ENCODE measurements at regions not wholly inside any gene's neighbourhood (a gene's known extent, or its start where the extent isn't known, plus 50 kb on each side); places are given as distances from the start of the nearest gene placed in this dataset.

GRCh38 chr4:79050541-79050880, 111.3 kb upstream of the PAQR3 start:
- H3K4me3 ChIP-seq (ENCODE audit: low read length), result no peak overlapping the region
- DNase-seq (ENCODE audit: low read depth), result no peak
- TF ChIP-seq CTCF (IDR thresholded peaks at IDR 0.05; ENCODE audit: insufficient read depth, low read depth, low read length, missing control alignments), result no peak

- no peak for TF ChIP-seq CTCF (IDR thresholded peaks at IDR 0.05; ENCODE audit: insufficient read depth, low read depth, low read length, missing control alignments)
- H3K4me3 ChIP-seq (ENCODE audit: low read length), result no peak overlapping the region
- no peak for DNase-seq (ENCODE audit: low read depth)
Observed at GRCh38 chr4:79049840-79050540, 110.8 kb upstream of the PAQR3 start.

GRCh38 chr4:79048878-79049277, 109.6 kb upstream of the PAQR3 start:
- no peak for TF ChIP-seq CTCF (IDR thresholded peaks at IDR 0.05; ENCODE audit: insufficient read depth, low read depth, low read length, missing control alignments)
- no peak overlapping the region for H3K4me3 ChIP-seq (ENCODE audit: low read length)
- no peak for DNase-seq (ENCODE audit: low read depth)

- no peak for TF ChIP-seq CTCF (IDR thresholded peaks at IDR 0.05; ENCODE audit: insufficient read depth, low read depth, low read length, missing control alignments)
- no peak for DNase-seq (ENCODE audit: low read depth)
- no peak overlapping the region for H3K4me3 ChIP-seq (ENCODE audit: low read length)
Observed at GRCh38 chr4:79047316-79047715, 108.1 kb upstream of the PAQR3 start.

GRCh38 chr4:79046016-79046592, 106.9 kb upstream of the PAQR3 start:
- H3K4me3 ChIP-seq (ENCODE audit: low read length), result no peak overlapping the region
- no peak for TF ChIP-seq CTCF (IDR thresholded peaks at IDR 0.05; ENCODE audit: insufficient read depth, low read depth, low read length, missing control alignments)
- DNase-seq (ENCODE audit: low read depth), result no peak

- DNase-seq (ENCODE audit: low read depth), result no peak
- TF ChIP-seq CTCF (IDR thresholded peaks at IDR 0.05; ENCODE audit: insufficient read depth, low read depth, low read length, missing control alignments), result no peak
- H3K4me3 ChIP-seq (ENCODE audit: low read length), result no peak overlapping the region
Observed at GRCh38 chr4:79044141-79044659, 105.0 kb upstream of the PAQR3 start.

GRCh38 chr4:79043138-79043537, 103.9 kb upstream of the PAQR3 start:
- DNase-seq (ENCODE audit: low read depth), result no peak
- no peak overlapping the region for H3K4me3 ChIP-seq (ENCODE audit: low read length)
- TF ChIP-seq CTCF (IDR thresholded peaks at IDR 0.05; ENCODE audit: insufficient read depth, low read depth, low read length, missing control alignments), result no peak

Measured in epithelial cell of esophagus (primary cell).